ENCODE measurements at regions not wholly inside any gene's neighbourhood (a gene's known extent, or its start where the extent isn't known, plus 50 kb on each side); places are given as distances from the start of the nearest gene placed in this dataset.
A peak's percentile ranks its signal among the peaks of the same experiment; 100 is the strongest.

DNA sequence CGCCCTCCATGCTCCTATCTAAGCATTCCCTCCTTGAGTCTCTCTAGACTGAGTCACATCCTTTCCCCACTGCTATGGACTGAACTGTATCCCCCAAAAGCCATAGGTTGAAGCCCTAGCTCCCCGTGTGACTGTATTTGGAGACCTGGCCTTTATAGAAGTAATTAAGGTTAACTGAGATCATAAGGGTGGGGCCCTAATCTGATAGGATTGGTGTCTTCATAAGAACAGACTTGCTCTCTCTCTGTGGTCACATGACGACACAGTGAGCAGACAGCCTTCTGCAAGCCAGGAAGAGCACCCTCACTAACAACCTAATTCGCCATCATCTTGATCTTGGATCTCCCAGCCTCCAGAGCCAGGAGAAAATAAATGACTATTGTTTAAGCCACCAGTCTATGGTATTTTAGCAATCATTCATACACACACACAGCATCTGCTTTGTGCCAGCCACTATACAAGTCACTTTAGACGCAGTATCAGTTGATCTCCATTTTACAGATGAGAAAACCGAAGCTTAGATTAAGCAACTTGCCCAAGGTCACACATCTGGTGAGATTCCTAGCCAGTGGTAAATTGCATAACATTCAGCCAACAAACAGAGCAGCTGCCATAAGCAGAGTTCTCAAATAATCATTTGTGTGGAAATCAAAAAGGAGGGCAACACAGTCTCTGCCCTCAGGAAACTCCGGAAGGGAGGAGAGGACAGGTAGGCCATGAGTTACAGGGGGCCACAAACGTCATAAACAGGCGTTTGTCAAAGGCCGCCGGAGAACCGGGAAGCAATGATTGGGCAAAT, 66.3 kb upstream of the HES1 start:
- ATAC-seq (no peak), DNase-seq (no peak)

DNA sequence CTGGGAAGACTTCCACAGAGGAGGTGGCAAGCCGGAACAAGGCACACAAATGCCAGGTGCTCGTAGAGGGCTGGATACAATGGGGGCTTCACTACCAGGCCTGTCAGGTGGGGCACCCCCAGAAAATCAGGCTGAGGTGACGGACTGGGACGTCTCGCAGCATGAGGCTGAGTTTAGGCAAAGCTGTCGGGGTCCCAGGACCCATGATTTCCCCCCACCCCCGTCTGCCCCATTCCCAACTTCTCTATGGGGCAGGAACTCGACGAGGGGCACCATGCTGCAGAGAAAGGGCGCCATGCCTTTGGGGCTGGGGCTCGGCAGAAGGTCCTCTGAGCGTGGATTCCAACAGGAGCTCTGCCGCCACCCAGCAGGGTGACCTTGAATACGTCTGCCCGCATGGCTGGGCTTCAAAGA, 65.7 kb upstream of the HES1 start:
- ATAC-seq (no peak), DNase-seq (no peak)

DNA sequence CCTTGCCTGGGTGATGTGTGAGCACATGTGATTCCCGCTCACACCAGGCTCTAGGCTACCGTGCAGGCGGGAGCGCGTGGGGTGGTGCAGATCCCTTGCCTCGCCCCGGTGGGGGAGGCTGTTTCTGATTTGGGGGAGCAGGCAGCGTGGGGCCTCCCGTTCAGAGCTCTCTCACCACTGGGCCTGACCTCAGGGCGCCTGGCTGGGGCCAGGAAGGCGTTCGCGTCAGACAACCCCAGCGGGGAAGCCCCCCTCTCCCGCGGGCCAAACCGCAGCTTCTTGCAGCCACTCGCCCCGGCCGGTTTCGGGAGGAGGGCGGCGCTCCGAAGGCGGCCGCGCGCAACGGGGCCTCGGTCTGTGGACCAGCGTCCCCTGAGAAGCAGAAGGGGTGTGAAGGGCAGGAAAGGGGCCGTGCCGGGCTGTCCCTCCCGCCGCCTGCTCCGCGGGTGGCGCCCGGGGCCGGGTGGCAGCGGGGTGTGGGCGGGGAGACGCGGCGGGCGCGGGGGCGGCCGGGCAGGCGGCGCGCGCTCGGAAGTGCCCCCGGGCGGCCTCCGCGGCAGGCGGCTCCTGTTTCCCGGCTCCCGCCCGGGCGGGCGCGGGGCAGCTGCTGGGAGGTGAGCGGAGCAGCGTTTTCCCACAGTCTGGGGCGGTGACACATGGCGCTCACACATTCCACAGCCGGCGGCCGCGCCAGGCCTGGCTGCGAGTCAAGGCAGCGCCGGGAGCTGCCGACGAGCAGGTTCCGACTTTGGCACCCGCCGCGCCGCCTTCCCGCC, 65.1 kb upstream of the HES1 start:
- peak; percentile 88 for DNase-seq
- ATAC-seq: peak; percentile 85

DNA sequence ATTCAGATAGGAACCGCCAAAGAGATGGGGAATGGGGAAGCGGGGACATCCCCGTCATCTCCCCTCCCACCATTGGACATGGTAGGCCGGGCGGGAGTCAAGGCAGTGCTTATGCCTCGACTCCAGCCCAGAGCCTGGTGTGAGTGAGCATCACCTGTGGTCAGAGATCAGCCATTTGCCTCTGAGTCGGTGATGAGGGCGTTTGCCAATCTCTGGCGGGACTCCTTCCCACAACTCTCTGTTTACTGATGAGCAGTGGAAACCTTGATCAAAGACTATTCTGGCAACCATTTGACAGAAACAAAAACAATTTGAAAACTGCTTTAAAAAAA, 63.9 kb upstream of the HES1 start:
- ATAC-seq: peak; percentile 33

DNA sequence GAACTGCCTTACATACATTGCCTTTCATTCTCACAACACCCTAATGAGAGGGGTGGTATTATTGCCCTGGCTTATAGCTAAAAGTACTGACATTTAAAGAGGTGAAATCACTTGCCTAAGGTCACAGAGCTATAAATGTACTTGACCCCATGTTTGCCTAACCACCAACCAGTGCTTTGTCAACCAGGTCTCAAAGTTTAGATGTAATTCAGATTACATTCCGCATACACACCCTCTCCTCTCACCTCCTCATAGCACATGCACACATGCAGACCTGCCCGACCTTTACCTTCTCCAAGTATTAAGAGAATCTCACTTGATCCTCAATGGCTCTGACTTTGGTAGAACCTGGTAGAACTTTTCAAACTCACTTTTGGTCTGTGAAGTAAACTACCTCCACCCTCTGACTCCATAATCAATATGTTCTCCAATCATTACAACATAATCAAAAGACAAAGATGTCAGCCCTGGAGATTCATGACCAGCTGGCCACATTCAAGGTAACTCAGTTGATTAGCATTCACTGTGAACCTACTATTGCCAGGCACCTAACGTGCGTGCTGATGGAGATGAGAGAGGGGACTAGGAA, 63.2 kb upstream of the HES1 start:
- DNase-seq (no peak), ATAC-seq (no peak)

More for the DNA sequence above, 63.9 kb upstream of the HES1 start:
- peak; percentile 35 for DNase-seq

DNA sequence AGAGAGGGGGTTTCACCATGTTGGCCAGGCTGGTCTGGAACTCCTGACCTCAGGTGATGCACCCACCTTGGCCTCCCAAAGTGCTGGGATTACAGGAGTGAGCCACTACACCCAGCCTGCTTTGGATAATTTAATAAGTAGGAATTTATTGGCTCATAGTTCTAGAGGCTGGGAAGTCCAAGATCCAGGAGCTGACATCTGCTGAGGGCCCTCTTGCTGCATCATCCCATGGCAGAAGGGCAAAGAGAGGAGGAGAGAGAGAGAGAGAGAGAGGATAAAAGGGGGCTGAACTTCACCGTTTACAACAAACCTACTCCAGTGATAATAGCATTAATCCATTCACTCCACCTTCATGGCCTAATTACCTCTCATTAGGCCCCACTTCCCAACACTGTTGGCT, 62.0 kb upstream of the HES1 start:
- ATAC-seq: no peak

DNA sequence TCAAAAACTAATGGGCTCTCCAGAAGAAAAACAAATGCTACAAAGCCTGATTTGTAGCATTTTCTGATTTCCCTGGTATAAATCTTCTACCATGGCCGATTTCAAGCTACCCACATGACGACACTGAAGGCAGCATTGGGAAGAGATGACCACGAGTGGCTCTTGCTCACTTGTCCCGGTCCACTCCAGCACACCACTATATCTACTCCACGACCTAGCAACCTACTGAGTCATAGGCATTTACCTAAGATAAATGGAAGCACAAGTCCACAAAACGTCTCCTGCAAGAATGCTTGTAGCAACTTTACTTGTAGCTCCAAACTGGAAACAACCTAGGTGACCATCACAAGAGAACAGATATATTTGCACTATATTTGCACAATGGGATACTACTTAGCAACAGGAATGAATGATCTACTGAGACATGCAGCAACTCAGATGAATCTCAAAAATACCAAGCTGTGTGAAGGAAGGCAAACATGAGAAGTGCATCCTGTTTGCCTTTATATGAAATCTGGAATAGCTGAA, 60.8 kb upstream of the HES1 start:
- ATAC-seq: no peak
- DNase-seq: no peak

More for the DNA sequence above, 62.0 kb upstream of the HES1 start:
- no peak for DNase-seq

DNA sequence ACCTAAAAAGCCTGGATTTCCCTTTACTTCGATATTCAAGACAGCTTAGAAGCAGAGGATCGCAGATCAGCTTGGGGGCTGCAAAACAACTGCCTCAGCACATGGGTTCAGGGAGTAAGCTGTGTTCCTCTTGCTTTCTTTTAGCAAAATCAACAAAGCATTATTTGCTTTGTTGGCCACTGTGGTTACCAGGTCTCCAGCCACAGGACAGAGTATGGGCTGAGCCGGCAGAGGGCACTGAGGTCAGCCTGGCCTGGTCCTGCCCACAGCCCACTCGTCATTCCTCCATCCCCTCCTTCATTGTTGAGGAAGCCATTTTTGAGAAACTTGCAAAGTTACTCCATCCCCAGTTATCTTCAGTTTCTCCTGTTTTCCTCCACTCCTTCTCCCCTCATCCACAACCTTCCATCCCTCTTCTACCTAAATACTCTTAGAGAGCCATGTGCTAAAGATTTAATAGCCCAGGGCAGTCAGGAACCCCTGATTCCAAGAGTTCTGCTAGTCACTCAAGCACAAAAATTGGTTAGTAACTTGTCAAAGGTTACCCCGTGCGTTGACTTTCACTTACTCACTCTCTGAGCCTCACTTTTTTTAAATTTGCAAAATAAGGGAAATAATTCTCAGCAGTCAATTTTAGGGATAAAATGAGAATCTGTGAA, 60.0 kb upstream of the HES1 start:
- ATAC-seq (no peak), DNase-seq (no peak)

DNA sequence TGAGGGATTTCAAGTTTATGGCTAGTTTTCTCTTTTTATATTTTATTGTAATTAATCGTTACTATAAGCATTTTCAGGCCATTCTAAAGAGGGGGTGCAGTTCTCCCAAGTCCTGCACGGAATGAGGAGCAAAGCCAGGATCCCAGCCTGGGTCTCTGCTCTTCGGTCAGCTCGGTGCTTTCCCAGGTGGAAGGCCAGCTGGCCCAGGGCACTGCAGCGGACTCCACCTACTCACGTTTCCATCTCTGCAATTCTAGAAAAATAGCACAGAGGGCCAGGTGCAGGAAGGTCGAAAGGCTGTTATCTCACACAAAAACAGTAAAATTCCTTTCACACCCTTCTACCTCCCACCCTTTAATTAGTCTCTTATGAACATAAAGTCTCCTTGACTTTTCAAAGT, 59.5 kb upstream of the HES1 start:
- ATAC-seq (no peak), DNase-seq (no peak)

DNA sequence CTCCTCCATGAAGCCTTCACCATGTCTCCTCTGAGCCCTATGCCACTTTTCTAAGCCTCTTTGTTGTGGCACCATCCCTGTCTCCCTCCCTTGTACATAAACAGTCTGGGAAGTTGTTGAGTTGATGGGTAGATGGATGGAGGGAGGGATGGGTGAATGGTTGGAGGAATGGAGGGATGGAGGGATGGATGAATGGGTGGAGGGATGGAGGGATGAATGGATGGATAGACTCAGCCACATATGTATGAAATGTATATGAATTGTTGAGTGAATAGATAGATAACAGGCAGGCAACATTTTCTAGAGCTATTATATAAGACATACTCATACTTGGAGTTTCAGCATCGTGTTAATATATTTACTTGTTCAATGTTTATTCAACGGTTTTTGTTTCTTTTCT, 58.3 kb upstream of the HES1 start:
- DNase-seq (no peak), ATAC-seq (no peak)

DNA sequence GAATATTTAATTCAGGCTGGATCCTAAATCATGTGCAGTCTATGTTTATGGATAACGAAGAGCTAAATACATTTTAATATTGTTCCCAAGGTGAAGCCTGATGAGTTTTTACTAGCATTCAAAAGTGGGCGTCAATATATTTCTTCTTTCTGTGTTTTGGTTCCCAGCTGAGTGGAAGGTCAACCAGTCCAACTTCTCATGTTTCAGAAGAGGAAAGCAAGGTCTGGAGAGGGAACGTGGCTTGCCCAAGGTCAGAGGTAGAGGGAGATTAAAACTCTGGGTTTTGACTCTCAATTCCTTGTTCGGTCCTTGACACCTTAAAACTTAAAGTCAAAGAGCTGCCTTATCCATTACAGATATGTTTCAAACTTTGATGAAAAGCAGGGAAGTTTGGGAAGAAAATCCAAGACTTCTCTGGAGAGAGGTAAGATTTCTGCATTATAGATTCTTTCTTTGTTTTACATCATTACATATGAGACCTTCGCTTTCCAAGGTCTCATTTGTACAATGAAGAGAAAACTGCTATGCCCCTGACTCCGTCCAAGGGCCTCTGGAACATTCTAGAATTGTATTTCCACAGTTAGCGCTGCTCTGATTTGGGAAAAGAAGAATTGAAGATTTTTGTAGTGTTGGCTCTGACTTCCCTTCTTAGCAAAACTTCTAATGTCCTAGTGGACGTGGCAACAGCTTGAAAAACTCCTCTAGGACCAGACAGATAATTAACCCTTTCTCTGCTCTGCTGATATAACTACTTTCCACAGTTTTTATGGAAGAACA, 57.7 kb upstream of the HES1 start:
- DNase-seq: no peak
- no peak for ATAC-seq

DNA sequence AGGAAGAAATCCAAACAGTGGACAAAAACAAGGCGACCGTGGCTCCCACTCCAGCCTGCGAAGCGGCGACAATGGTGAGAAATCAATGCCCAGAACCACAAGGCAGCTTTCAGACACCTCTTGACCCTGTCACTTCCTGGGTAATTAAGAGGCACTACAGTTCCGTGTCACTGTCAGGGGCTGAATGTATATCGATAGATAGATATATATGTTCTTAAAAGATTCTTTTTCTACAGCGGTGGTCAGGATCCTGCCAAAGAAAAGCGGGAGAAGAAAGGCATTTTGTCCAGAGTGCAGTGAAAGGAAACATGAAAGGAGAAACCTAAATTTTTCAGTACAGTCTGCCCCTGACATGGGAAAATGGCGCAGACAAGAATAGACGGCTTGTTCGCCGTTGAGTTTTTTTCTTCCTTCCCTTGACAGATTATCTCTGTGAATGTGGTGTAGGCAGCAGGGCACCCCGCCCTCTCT, 56.2 kb upstream of the HES1 start:
- ATAC-seq (no peak), DNase-seq (no peak)

DNA sequence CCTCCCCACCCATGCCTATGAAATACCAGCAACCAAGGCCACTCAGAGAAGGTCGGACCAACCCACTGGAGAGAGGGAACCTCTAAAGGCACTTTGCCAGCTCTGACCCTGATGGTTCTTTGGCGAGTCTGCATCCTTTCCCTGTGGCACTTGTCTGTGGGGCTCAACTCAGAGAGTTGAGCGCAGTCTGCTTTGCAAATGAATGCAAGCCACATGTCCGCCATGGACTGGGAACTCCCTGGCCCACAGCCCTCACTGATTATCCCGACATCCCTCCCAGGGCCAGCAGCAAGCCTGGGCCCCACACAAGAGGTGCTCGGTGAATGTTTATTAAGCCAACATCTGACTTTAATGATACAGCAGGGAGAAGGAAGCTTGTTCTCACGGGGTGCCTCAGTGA, 55.5 kb upstream of the HES1 start:
- ATAC-seq (no peak), DNase-seq (no peak)

DNA sequence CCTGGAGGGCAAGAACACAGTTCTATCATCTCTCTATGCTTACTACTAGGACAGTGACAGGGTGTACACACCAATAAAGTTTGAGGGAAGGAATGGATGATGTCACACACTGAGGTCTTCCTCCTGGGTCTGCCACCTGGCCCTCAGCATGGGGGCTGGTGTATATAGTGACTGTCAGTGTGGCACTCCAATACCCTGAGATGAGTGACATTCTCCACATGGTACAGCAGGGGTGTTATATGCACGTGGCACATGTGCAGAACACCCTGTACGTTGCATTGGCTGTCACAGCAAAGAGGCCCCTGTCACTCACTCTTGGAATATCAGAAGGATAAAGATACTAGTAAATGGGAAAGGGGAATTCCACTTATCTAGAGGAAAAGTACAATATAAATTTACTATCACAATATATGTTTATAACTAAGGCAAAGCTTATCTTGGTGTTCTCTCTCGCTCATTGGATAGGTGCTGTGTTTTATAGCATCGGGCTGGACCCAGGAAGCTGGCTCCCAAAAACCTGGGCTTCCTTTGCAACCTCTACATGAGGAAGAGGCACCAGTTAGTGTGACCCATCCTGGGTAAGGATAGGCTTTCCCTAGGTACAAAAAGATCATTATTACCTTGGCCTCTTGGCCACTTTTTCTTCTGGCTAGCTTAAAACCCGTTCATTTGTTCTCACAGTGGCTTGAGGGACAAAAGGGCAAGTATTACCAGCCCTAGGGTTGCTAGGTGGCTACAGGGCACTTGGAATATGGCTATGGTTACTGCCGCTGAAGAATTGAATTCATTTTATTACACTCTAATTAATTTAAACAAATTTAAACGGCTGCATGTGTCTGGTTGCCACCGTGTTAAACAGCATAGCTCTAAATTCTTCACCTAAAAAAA, 54.8 kb upstream of the HES1 start:
- no peak for DNase-seq
- no peak for ATAC-seq

DNA sequence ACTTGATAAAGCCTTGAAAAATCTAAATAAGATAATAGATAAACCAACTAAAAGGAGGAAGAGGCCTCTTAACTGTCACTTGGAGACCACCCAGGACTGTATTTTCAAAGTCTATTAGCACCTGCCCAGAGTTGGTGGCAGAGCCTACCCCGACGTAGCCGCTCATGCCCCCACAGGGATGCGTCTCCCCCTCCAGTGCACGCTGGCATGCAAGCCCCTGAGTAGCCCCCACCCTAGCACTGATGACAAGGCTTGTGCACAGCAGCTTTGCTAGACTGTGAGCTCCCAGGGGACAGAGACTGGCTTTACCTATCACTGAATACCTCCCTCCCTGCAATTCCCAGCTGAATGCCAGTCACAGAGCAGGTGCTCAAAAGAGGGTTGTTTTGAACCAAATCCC, 54.1 kb upstream of the HES1 start:
- ATAC-seq (no peak), DNase-seq (no peak)

DNA sequence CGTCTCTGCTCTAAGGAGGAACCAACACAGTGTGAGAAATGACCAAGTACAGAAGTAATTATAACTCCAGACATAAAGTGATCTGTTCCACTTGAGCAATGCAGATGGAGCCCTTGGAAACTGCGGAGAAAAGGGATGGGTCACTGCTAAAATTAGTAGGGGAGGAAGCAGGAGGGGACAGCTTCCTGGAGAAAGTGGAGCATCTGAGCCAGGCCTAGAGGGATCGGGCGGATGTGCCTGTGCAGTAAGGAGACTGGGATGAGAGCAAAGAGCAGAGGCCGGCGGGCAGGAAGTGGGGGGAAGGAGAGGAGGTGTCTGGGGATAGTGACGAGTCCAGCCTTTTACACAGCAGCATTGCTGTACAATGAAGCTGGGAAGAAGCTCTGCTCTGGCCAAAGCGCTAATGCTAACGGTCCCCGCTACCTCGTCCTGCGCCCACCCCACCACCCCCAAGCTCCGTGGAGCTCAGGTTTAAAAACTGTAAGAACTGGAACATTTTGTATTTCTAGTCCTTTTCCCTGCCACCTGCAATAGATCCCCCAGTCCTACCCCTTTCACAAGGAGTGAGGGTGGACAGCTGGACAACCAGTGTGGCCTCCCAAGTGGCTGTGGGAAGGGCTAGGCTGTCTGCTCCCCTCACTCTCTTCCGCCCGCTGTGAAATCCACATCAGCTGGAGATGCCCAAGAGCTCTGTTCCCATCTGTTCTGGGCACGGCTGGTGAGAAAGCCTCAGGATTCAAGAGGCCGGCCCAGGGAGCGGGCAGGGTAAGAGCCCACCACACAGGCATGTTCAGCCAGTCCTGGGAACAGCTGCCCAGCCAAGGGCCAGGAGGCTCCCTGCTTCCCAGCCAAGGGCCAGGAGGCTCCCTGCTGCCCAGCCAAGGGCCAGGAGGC, 53.0 kb upstream of the HES1 start:
- no peak for ATAC-seq
- no peak for DNase-seq

DNA sequence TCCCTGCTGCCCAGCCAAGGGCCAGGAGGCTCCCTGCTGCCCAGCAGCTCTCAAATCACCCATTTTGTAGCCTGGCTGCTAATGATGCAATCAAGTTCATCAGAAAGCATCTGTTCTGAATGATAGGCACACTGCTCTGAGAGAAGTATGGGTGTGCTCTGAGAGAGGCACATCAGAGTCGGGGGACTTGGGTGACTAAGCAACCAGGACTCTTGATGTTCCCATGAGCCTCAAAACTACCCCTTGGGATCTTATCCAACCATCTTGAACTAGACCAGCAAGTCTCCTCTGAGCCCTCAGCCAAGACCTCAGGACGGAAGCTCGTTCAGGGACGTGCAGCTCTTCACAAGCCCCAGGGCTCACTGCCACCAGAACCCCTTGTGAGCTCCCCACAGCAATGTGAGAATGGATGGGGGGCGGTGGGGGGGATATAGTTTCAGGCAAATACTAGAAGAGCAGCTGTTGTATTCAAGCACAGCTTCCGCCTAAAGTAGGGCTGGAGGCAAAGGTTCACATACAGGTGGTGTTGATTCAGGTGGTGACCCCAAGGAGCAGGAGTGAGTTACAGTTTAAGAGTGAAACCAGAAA, 52.2 kb upstream of the HES1 start:
- ATAC-seq: no peak
- no peak for DNase-seq

DNA sequence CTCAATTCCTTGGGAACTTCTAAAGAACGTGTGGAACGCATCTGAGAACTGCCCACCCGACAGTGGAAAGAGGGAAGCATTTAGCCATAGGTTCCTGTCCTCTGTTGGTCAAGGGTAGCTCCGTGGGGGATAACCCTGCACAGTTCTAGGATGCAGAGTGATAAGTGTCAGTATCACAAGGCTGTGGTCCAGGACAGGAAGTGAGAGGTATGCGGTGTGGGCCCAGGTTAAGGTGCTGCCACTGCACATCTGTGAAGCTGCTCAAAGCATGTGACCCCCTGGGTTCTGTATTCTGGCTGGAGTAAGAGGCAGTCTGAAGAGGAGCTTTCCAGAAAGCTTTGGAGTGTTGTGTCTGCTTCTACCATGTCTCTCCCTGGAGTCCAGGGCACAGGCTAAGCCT, 51.7 kb upstream of the HES1 start:
- DNase-seq: no peak
- ATAC-seq: peak; percentile 48

Data from stimulated activated naive CD8-positive, alpha-beta T cell treated with anti-CD3 and anti-CD28 coated beads, Interleukin-15, Interleukin-2, amounts not matched to agents 100 U/mL and 50 U/mL, for 24 hours (primary cell).